HCT116 (cell line): ENCODE measurements at regions not wholly inside any gene's neighbourhood (a gene's known extent, or its start where the extent isn't known, plus 50 kb on each side); places are given as distances from the start of the nearest gene placed in this dataset.
"Not testable (repeated sequence)": the region's sequence is repeated elsewhere in the genome, so short reads cannot be mapped to it uniquely, and the experiment has no call there.

Experiments
- CEBPB ChIP-seq: IDR thresholded peaks from 2 replicates; pipeline ENCODE4 v1.6.1; 2012; ENCODE audit warnings: low read depth
- EZH2 ChIP-seq: fragments of 200-600 bp; sonication (generic); IDR thresholded peaks from 2 replicates; pipeline ENCODE4 v1.6.1; 2017; ENCODE audit warnings: antibody characterized with exemption, mixed run types
- FOSL1 ChIP-seq: IDR thresholded peaks from 2 replicates; pipeline ENCODE4 v1.6.1; 2012; ENCODE audit warnings: low read depth
- POLR2A ChIP-seq: IDR thresholded peaks from 2 replicates; pipeline ENCODE4 v1.7.0; 2011; ENCODE audit warnings: borderline replicate concordance; ENCODE audit not compliant: insufficient read depth, insufficient read length; ENCODE audit errors: extremely low read depth
- POLR2AphosphoS5 ChIP-seq: IDR thresholded peaks from 2 replicates; pipeline ENCODE4 v1.6.1; 2011; ENCODE audit warnings: mild to moderate bottlenecking, low read depth, low read length, moderate library complexity
- RAD21 ChIP-seq: IDR thresholded peaks from 2 replicates; pipeline ENCODE4 v1.6.1; 2012; ENCODE audit warnings: low read depth, mild to moderate bottlenecking
- REST ChIP-seq: IDR thresholded peaks from 2 replicates; pipeline ENCODE4 v1.6.1; 2012; ENCODE audit warnings: low read depth
- SRF ChIP-seq: IDR thresholded peaks from 2 replicates; pipeline ENCODE4 v1.6.1; 2012; ENCODE audit warnings: low read depth
- ZNF274 ChIP-seq: fragments of 200-500 bp; sonication (Bioruptor generic); IDR thresholded peaks from 2 replicates; pipeline ENCODE4 v1.6.1; 2014; ENCODE audit warnings: mild to moderate bottlenecking, low read depth, low read length, inconsistent platforms
- TF ChIP-seq, protein P1 (sequence below), 3 experiments: fragments of 200-600 bp in 1 of 3; sonication (generic) in 1 of 3; IDR thresholded peaks in 2 of 3; conservative IDR thresholded peaks in 1 of 3; 2 replicates each; pipeline ENCODE4 v1.5.1; 2012 to 2017; ENCODE audit warnings: low read depth in 2 of 3, low read length in 2 of 3, antibody characterized with exemption in 1 of 3, borderline replicate concordance in 1 of 3, control low read depth in 1 of 3, mild to moderate bottlenecking in 1 of 3, mixed read lengths in 1 of 3, mixed run types in 1 of 3, moderate library complexity in 1 of 3; ENCODE audit not compliant: insufficient read depth in 1 of 3

GRCh38 chr15:77939026-77939425 is 138.5 kb downstream of the TBC1D2B start:
- not testable (repeated sequence) for TF ChIP-seq EZH2, SRF, POLR2A, RAD21, CEBPB, REST, ZNF274, POLR2AphosphoS5, FOSL1
- TF ChIP-seq, protein P1, sequence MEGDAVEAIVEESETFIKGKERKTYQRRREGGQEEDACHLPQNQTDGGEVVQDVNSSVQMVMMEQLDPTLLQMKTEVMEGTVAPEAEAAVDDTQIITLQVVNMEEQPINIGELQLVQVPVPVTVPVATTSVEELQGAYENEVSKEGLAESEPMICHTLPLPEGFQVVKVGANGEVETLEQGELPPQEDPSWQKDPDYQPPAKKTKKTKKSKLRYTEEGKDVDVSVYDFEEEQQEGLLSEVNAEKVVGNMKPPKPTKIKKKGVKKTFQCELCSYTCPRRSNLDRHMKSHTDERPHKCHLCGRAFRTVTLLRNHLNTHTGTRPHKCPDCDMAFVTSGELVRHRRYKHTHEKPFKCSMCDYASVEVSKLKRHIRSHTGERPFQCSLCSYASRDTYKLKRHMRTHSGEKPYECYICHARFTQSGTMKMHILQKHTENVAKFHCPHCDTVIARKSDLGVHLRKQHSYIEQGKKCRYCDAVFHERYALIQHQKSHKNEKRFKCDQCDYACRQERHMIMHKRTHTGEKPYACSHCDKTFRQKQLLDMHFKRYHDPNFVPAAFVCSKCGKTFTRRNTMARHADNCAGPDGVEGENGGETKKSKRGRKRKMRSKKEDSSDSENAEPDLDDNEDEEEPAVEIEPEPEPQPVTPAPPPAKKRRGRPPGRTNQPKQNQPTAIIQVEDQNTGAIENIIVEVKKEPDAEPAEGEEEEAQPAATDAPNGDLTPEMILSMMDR (IDR thresholded peaks at IDR 0.05 in 2 of 3, conservative IDR thresholded peaks at IDR 0.05 in 1 of 3; ENCODE audit: borderline replicate concordance in 1 of 3, insufficient read depth in 1 of 3, low read depth in 2 of 3, low read length in 2 of 3): not testable (repeated sequence)
